Choroid plexus epithelial cell (primary cell): ENCODE measurements at regions not wholly inside any gene's neighbourhood (a gene's known extent, or its start where the extent isn't known, plus 50 kb on each side); places are given as distances from the start of the nearest gene placed in this dataset.
"Not testable (repeated sequence)": the region's sequence is repeated elsewhere in the genome, so short reads cannot be mapped to it uniquely, and the experiment has no call there.

Experiments
- DNase-seq: peaks from one replicate; pipeline ENCODE4 v3.0.0-alpha.2; 2010; ENCODE audit warnings: low read depth
- H3K4me3 ChIP-seq: 2 replicates; pipeline ENCODE4 v1.5.1; 2011; ENCODE audit warnings: low read depth, mild to moderate bottlenecking, control low read depth, low read length, moderate library complexity
- TF ChIP-seq, protein P1 (sequence below): conservative IDR thresholded peaks from 2 replicates; pipeline ENCODE4 v1.5.1; 2011; ENCODE audit warnings: low read depth, mild to moderate bottlenecking, control low read depth, inconsistent platforms, low read length, moderate library complexity

DNA sequence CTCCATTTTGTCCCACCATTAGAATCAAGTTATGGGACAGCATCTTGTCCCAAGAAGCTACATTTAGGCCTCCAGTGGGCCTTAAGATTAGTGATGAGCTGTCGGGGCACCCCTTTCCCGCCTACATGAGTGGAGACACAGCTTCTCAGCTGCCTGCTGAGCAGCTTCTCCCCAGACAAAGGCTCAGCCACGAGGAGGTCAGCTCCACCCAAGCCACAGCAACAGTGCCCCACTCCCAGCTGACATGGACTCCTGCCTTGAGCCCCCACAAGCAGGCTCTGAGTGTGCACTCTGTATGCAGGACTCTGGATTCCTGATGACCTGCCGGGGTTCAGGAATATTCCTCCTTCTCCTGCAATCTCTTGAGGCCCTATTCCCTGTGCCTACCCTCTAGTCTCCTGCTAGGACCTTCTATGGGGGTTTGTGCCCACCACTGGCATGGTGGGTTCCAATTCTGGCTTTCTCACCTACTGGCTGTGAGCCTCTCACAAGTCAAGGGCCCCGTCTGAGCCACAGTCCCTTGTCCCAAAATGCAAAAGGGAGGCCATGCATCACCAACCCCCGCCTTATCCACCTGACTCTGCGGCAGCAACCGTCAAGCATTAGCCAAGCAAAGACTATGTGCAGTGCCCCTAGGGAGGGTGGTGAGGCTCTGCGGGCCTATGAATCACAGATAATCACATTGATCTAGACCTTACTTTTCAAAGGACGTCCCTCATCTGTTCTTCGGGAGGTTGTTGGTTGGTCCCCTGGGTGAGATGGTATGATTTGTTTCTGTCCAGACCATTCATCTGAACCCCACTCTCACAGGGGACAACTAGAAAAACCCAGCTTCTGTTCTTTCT lies 269.1 kb downstream of the MED10 start:
- TF ChIP-seq, protein P1, sequence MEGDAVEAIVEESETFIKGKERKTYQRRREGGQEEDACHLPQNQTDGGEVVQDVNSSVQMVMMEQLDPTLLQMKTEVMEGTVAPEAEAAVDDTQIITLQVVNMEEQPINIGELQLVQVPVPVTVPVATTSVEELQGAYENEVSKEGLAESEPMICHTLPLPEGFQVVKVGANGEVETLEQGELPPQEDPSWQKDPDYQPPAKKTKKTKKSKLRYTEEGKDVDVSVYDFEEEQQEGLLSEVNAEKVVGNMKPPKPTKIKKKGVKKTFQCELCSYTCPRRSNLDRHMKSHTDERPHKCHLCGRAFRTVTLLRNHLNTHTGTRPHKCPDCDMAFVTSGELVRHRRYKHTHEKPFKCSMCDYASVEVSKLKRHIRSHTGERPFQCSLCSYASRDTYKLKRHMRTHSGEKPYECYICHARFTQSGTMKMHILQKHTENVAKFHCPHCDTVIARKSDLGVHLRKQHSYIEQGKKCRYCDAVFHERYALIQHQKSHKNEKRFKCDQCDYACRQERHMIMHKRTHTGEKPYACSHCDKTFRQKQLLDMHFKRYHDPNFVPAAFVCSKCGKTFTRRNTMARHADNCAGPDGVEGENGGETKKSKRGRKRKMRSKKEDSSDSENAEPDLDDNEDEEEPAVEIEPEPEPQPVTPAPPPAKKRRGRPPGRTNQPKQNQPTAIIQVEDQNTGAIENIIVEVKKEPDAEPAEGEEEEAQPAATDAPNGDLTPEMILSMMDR = no peak
- no peak overlapping the region for H3K4me3 ChIP-seq
- no peak for DNase-seq

GRCh38 chr5:6108540-6108848 lies 269.9 kb downstream of the MED10 start:
- TF ChIP-seq, protein P1 = no peak
- no peak overlapping the region for H3K4me3 ChIP-seq
- no peak for DNase-seq

DNA sequence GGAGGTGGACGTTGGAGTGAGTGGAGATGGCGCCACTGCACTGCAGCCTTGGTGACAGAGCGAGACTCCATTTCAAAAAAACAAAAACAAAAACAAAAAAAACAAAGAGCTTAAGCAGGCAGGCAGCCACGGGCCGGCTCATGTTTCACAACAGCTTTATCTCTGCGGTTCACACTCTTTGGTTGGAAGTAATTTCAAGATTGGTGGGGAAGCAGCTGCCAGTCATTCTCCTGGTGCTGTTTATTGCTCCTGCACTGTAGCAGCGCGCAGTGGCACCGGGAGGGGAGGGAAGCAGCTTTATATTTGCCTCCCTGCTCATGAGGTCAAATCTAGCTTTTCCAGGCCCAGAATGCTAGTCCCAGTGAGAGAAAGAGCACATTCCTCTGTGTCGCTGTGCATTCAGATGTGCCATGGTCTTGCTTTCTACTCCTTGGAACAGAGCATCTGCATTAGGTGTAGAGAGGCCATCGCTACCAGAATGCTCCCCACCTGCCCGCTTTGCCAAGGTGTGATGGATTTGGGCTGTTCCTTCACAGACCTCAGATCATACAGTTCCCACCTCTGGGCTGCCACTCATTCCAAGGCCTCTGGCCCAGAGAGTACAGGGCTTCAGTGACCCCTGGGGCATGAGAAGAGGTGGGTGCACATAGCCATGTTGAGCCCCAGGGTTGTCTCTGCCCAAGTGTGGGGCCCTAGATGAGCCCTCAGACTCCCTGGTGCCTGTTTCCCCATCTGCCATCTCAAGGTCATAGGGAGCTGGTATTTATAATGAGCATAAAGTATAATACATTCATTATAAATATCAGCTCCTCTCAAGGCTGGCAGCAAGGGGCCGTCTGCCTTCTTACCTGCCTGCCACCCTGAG lies 270.4 kb downstream of the MED10 start:
- H3K4me3 ChIP-seq = no peak overlapping the region
- TF ChIP-seq, protein P1 = no peak
- DNase-seq = no peak

GRCh38 chr5:6106756-6107155 lies 271.6 kb downstream of the MED10 start:
- no peak for DNase-seq
- H3K4me3 ChIP-seq = no peak overlapping the region
- TF ChIP-seq, protein P1 = no peak

DNA sequence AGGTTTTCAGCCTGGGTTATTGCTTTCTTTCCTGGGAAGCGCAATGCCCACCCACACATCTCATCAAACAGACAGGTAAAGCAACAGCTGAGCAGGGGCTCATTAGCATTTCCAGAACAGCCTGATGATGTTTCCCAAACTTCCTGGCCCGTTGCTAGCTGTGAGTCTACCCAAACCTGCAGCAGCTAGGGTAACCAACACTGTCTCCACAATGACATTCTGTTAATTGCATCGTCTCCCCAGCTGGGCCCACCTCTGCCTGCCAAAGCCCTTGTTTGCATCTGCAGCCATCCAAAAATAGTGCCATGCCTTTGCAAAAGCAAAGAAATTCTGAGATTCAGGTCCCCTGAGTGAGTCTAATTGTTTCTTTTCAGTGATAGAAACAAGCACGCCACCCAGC lies 273.0 kb downstream of the MED10 start:
- TF ChIP-seq, protein P1 = no peak
- DNase-seq = no peak

DNA sequence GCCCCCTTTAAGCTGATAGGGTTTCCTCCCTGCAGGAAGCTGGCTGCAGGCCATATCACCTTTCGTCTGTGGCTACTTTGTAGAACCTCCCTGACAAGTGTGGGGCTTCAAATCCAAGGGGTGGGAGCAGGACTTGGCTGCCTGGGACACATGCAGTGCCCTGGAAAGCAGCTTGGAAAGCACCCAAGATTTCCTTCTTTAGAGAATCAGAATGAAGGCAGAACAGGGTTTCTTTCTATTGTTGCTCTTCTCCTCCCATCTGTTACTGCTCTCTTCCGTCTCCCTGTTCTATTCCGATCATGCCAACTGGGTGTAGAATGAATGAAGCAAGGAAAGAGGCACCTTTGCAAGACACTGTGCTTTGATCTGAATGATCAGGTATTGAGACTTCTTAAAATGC lies 282.2 kb downstream of the MED10 start:
- DNase-seq = no peak
- TF ChIP-seq, protein P1 = no peak
- H3K4me3 ChIP-seq = no peak overlapping the region

More for the DNA sequence above, 273.0 kb downstream of the MED10 start:
- H3K4me3 ChIP-seq = no peak overlapping the region

GRCh38 chr5:6094180-6094579 lies 284.2 kb downstream of the MED10 start:
- DNase-seq, H3K4me3 ChIP-seq: not testable (repeated sequence)
